H1 (cell line): ENCODE measurements at regions not wholly inside any gene's neighbourhood (a gene's known extent, or its start where the extent isn't known, plus 50 kb on each side); places are given as distances from the start of the nearest gene placed in this dataset.

Source experiments
- CHD1 ChIP-seq: IDR thresholded peaks from 2 replicates; pipeline ENCODE4 v1.6.1; 2012; ENCODE audit warnings: low read depth, low read length, improper control_type of control experiment
- EZH2 ChIP-seq: fragments of 200-600 bp; sonication (generic); IDR thresholded peaks from 2 replicates; pipeline ENCODE4 v1.7.1; 2012; ENCODE audit warnings: low read depth, mild to moderate bottlenecking, moderate library complexity, low read length, inconsistent platforms; ENCODE audit not compliant: severe bottlenecking
- GABPA ChIP-seq: IDR thresholded peaks from 2 replicates; pipeline ENCODE4 v1.6.1; 2011; ENCODE audit warnings: mild to moderate bottlenecking, low read length, moderate library complexity, borderline replicate concordance; ENCODE audit not compliant: insufficient read depth
- KDM1A ChIP-seq: fragments of 200-600, 300-600 bp; sonication (generic); IDR thresholded peaks from 2 replicates; pipeline ENCODE4 v1.7.1; 2016; ENCODE audit warnings: mild to moderate bottlenecking, low read length, borderline replicate concordance
- POLR2A ChIP-seq, 2 experiments: IDR thresholded peaks; 1 replicate in 1 of 2; 2 replicates in 1 of 2; pipeline ENCODE4 v1.6.1; 2011; ENCODE audit warnings: low read depth in 2 of 2, low read length in 2 of 2, mild to moderate bottlenecking in 2 of 2; ENCODE audit errors: control extremely low read depth in 1 of 2
- POLR2AphosphoS5 ChIP-seq: IDR thresholded peaks from 2 replicates; pipeline ENCODE4 v1.6.1; 2011; ENCODE audit warnings: low read depth, low read length
- TF ChIP-seq, protein P1 (sequence below), 3 experiments: IDR thresholded peaks; 1 replicate in 2 of 3; 2 replicates in 1 of 3; pipeline versions ENCODE4 v1.5.1 to v1.6.1; 2011; ENCODE audit warnings: low read length in 3 of 3, mild to moderate bottlenecking in 3 of 3, inconsistent platforms in 2 of 3, low read depth in 1 of 3, moderate library complexity in 1 of 3; ENCODE audit not compliant: insufficient read depth in 1 of 3; ENCODE audit errors: control extremely low read depth in 1 of 3

DNA sequence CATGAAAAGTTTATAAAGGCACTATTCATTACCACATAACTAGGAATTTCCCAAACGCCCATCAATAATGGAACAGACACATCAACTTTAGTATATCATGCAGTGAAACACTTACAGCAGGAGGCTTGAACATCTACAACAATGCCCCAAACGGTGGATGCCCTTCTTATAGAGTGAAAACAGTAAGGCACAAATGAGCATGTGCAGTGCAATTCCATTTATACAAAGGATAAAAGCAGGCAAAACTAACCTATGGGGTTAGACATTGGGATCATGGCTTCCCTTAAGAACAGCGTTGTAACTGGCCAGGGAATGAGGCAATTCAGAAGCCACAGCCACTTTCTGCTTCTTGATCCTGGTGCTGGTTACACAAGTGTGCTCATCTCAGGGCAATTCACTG, 1363.0 kb downstream of the TBC1D22A start:
- TF ChIP-seq, protein P1, sequence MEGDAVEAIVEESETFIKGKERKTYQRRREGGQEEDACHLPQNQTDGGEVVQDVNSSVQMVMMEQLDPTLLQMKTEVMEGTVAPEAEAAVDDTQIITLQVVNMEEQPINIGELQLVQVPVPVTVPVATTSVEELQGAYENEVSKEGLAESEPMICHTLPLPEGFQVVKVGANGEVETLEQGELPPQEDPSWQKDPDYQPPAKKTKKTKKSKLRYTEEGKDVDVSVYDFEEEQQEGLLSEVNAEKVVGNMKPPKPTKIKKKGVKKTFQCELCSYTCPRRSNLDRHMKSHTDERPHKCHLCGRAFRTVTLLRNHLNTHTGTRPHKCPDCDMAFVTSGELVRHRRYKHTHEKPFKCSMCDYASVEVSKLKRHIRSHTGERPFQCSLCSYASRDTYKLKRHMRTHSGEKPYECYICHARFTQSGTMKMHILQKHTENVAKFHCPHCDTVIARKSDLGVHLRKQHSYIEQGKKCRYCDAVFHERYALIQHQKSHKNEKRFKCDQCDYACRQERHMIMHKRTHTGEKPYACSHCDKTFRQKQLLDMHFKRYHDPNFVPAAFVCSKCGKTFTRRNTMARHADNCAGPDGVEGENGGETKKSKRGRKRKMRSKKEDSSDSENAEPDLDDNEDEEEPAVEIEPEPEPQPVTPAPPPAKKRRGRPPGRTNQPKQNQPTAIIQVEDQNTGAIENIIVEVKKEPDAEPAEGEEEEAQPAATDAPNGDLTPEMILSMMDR (IDR thresholded peaks at IDR 0.05; ENCODE audit: control extremely low read depth in 1 of 3, insufficient read depth in 1 of 3, low read depth in 1 of 3, low read length in 3 of 3), result no peak
- TF ChIP-seq KDM1A (no peak), POLR2A (IDR thresholded peaks at IDR 0.05; ENCODE audit: control extremely low read depth in 1 of 2, low read depth in 2 of 2, low read length in 2 of 2) (no peak), CHD1 (no peak), GABPA (no peak), EZH2 (no peak), POLR2AphosphoS5 (no peak)
